ENCODE measurements at regions not wholly inside any gene's neighbourhood (a gene's known extent, or its start where the extent isn't known, plus 50 kb on each side); places are given as distances from the start of the nearest gene placed in this dataset.
"Not testable (repeated sequence)": the region's sequence is repeated elsewhere in the genome, so short reads cannot be mapped to it uniquely, and the experiment has no call there.

DNA sequence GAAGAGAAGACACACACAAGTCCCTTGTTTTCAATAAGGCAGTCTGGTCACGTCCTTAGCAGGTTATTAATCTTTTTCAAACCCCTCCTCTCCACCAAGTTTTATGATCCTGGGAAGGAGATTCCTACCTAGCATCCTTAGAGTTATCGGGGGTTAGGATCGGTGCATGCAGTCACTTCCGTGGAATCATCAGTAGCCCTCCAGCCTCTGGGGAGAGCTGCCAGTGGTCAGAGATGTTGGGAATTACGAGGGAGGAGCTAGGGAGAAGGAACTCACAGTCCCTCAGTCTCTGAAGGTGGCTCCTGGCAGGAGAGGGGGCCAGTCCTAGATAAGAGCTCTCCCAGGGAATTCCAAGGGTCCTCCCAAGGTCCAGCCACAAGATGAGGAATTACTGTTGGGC lies 57.7 kb upstream of the ATP5PO start:
- DNase-seq (ENCODE audit: low read depth in 2 of 2), result no peak

DNA sequence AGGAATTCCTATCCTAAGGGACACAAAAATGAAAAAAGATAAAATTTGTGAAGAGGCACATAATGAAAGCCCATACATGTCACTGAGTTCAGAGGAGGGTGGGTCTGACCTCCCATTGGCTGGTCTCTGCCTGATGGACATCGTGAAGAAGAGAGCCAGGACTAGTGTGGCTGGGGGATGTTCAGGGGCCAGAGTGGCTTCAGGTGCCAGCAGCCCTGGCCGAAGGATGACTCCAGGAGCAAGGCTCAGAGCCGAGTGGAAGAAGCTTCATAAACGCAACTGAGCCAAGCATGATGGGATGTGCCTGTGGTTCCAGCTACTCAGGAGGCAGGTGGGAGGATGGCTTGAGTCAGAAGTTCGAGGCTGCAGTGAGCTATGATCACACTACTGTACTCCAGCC lies 56.9 kb upstream of the ATP5PO start:
- no peak for DNase-seq (ENCODE audit: low read depth in 2 of 2)

DNA sequence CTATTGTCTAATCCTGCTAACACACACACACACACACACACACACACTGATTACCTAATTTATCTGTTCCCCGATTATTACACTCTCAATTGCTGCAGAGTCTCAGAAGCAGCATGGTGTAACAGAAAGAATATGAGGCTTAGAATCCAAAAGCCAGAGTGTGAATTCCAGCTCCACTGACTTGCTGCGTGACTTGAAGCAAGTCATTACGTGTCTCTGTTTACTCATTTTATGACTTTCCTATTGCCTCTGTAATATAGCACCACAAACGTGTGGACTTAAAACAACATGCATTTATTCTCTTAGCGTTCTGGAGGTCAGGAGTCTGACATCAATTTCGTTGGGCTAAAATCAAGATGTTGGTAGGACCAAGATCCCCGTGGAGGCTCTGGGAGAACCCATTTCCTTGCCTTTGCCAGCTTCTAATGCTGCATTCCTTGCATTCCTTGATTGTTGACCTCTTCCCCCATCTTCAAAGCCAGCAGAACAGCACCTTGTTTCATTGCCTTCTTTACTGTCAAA lies 55.9 kb upstream of the ATP5PO start:
- DNase-seq (ENCODE audit: low read depth in 2 of 2), result no peak

DNA sequence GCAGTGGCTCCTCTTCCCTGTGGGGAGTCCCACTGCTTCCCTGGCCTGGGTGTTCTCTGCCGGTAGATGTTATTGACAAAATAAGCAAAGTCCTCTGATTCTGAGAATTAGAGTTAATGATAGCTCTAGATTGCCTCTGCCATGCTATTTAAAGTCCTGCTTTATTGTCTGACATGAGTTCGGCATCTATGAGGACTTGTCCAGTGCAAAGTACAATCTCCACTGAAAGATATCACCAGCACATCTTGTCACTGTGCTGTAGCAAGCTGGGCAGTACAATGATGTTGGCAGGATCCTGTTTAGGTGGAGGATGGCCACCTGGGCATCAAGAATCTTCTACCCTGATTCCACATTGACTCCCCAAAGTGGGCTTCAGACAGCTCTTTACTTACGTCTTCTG lies 54.0 kb upstream of the ATP5PO start:
- DNase-seq (ENCODE audit: low read depth in 2 of 2), result no peak

DNA sequence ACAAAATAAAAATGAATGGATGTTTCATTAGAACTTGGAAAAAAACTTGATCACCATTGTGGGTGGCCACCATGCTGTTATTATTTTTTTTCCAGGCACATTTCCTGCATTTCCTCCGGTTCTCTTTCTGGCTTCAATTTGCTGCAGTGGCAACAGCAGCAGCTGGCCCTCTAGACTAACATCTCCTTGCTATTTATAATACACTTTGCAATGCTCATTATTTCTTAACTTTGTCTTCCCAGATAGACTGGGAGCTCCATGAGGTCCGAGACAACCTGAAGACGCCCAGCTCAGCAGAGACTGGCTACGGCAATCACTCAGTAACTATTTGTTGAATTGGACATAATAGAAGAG lies 53.4 kb upstream of the ATP5PO start:
- no peak for DNase-seq (ENCODE audit: low read depth in 2 of 2)

DNA sequence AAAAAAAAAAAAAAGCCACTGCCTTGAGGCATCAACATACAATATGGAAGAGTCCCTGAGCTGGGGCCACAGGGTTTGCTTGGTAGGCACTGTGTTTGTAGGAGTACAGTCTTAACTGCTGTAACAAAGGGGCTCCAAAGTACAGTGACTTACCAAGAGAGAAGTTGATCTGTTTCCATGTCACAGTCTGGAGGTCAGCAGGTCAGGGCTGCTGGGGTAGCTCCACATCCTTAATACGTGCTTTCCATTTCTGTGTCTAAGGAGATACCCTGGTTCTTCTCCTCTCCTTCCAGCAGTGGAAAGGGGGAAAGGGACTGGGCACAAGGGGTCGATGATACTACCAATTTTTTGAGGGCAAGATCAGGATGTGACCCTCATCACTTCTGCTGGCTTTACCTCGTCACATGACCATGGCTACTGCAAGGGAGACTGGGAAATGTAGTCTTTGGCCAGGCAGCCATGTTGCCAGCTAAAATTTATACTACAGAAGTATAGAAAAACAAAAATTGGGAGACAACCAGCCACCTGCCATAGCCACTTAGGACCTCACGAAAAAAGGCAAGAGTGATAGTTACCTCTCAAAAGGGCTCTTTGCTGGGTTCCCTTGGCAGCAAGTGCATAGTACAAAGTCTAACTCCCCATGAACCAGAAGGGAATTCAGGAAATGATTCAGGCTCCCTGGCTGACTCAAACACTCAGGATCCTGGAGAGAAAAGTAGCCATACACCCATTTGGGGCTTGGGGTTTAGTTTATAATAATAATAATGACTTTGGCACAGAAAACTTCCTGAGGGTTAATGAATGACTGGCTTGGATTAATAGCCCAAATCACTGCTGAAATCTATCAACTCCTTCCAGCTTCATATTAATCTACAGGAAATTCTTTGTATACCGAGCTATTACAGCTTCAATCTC lies 52.7 kb upstream of the ATP5PO start:
- DNase-seq (ENCODE audit: low read depth in 2 of 2), result no peak

DNA sequence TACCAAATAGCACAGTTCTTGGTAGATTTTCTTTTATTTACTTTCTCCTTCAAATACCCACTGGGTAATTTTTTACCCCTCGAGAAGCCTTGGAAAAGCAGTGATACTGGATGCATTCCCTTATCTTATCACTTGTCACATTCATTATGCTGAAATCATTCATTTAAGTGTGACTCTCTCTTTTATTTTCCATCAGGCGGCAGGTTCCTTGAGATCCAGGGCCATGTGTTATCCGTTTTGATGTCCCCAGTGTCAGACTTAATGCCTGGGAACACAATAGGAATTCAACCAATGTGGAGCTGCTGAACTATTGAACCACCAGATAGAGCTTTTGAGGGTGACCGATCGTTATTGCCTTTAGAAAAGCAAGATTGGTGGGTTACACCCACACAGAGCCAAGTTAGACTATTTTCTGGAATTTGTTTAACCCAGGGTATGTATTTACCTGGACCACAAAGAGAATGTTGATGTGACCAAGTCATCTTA lies 51.5 kb upstream of the ATP5PO start:
- DNase-seq (ENCODE audit: low read depth in 2 of 2), result no peak

DNA sequence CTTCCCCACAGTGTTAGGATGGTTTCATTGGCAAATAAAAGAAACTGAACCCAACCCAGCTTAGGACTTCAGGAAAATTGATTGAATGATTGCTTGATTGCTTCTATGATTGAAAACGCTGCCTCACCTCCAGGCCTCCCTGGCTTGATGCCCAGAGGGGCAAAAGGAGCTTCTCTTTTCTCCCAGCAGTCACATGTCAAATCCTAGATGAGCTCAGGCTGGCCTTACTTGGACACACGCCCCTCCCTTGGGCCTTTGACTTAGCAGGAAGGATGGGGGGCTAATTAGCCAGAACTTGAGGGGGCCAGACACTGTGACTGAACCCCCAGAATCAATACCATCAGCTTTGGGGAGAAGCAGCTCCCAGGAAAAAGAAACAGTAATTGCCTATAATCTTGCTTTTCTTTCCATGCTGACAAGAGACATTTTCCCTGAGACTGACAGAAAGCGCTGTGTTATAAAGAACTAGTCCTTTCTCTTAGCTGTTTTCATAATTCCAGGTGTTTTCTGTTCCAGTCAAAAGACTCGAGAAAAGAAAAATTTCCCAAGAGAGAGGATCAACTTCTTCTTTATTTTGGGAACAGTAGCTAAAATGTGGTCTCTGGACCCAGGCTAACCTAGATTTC lies 50.8 kb upstream of the ATP5PO start:
- no peak for DNase-seq (ENCODE audit: low read depth in 2 of 2)

DNA sequence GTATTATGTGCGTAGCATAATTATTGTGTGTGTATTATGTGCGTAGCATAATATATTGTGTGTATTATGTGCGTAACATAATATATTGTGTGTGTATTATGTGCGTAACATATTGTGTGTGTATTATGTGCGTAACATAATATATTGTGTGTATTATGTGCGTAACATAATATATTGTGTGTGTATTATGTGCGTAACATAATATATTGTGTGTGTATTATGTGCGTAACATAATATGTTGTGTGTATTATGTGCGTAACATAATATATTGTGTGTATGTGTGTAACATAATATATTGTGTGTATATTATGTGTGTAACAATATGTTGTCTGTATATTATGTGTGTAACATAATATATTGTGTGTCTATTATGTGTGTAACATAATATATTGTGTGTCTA lies 50.1 kb upstream of the ATP5PO start:
- not testable (repeated sequence) for DNase-seq (ENCODE audit: low read depth in 2 of 2)

Measured in stimulated activated CD4-positive, alpha-beta T cell treated with anti-CD3 and anti-CD28 coated beads, Interleukin-1b, Interleukin-23, amount 100 ng/mL, for 4 hours (primary cell).